ENCODE measurements at regions not wholly inside any gene's neighbourhood (a gene's known extent, or its start where the extent isn't known, plus 50 kb on each side); places are given as distances from the start of the nearest gene placed in this dataset.

DNA sequence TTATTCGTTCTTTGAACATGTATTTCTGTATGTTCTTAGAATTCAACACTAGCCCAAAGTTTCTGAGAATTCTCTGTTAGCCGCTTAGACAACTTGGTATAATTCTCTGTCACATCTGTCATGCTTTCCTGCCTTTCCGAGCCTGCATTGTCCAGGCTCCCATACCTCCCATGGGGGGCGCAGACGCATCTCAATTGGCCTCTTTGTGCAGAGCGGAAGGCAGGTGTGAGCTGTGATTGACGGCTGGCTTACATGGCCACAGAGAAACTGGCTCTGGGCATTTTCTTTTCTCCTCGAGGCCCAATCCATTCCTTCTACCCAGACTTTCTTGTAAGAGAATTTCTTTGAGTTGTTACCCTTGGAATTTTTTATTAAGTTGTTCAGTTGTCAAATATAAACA is 132.7 kb upstream of the SESN3 start:
- intact Hi-C loops (cut with micrococcal nuclease), result no loop called here
- H3K27ac ChIP-seq (ENCODE audit: low read length), result no peak overlapping the region
- no peak overlapping the region for H3K4me3 Mint-ChIP-seq
- H3K4me3 ChIP-seq (ENCODE audit: low read length), result no peak overlapping the region
- peaks cover 0 to 4% of the 10 kb centered on the region in 2 donors for H3K27me3 Mint-ChIP-seq (ENCODE audit: low read depth in 2 of 2)
- 97% methylated on average over 6 of the region's 8 CpGs for WGBS (ENCODE audit: insufficient coverage)
- H3K9me3 Mint-ChIP-seq, result no peaks in the 10 kb centered on the region
- H3K4me1 Mint-ChIP-seq, result no peaks in the 10 kb centered on the region
- no peaks in the 10 kb centered on the region for H3K36me3 Mint-ChIP-seq
- H3K36me3 ChIP-seq (ENCODE audit: control insufficient read depth, insufficient read depth, low read length), result no peaks in the 10 kb centered on the region
- TF ChIP-seq, protein P1, sequence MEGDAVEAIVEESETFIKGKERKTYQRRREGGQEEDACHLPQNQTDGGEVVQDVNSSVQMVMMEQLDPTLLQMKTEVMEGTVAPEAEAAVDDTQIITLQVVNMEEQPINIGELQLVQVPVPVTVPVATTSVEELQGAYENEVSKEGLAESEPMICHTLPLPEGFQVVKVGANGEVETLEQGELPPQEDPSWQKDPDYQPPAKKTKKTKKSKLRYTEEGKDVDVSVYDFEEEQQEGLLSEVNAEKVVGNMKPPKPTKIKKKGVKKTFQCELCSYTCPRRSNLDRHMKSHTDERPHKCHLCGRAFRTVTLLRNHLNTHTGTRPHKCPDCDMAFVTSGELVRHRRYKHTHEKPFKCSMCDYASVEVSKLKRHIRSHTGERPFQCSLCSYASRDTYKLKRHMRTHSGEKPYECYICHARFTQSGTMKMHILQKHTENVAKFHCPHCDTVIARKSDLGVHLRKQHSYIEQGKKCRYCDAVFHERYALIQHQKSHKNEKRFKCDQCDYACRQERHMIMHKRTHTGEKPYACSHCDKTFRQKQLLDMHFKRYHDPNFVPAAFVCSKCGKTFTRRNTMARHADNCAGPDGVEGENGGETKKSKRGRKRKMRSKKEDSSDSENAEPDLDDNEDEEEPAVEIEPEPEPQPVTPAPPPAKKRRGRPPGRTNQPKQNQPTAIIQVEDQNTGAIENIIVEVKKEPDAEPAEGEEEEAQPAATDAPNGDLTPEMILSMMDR (IDR thresholded peaks at IDR 0.05), result no peak
- no peaks in the 10 kb centered on the region for H3K9me3 ChIP-seq (ENCODE audit: control insufficient read depth, insufficient read depth, low read length)
- no peak for ATAC-seq
- DNase-seq, result no peak
- H3K27me3 ChIP-seq (ENCODE audit: control insufficient read depth, insufficient read depth, low read length), result no peaks in the 10 kb centered on the region
- no peaks in the 10 kb centered on the region for H3K4me1 ChIP-seq (ENCODE audit: control insufficient read depth, insufficient read depth, low read length)
- no peak overlapping the region for H3K27ac Mint-ChIP-seq

GRCh38 chr11:95363164-95363563 is 132.2 kb upstream of the SESN3 start:
- ATAC-seq (no peak), DNase-seq (no peak)
- Mint-ChIP-seq H3K9me3 (no peaks in the 10 kb centered on the region), H3K27me3 (ENCODE audit: low read depth in 2 of 2) (peaks cover 0 to 4% of the 10 kb centered on the region in 2 donors), H3K4me1 (no peaks in the 10 kb centered on the region), H3K36me3 (no peaks in the 10 kb centered on the region), H3K4me3 (no peak overlapping the region), H3K27ac (no peak overlapping the region)
- H3K27ac ChIP-seq (ENCODE audit: low read length), result no peak overlapping the region
- WGBS (ENCODE audit: insufficient coverage), result 51% methylated on average over 2 of the region's 3 CpGs
- H3K4me3 ChIP-seq (ENCODE audit: low read length), result no peak overlapping the region
- intact Hi-C loops (cut with micrococcal nuclease), result no loop called here
- no peaks in the 10 kb centered on the region for H3K4me1 ChIP-seq (ENCODE audit: control insufficient read depth, insufficient read depth, low read length)
- H3K9me3 ChIP-seq (ENCODE audit: control insufficient read depth, insufficient read depth, low read length), result no peaks in the 10 kb centered on the region
- no peaks in the 10 kb centered on the region for H3K27me3 ChIP-seq (ENCODE audit: control insufficient read depth, insufficient read depth, low read length)
- TF ChIP-seq, protein P1 (IDR thresholded peaks at IDR 0.05), result no peak
- H3K36me3 ChIP-seq (ENCODE audit: control insufficient read depth, insufficient read depth, low read length), result no peaks in the 10 kb centered on the region

DNA sequence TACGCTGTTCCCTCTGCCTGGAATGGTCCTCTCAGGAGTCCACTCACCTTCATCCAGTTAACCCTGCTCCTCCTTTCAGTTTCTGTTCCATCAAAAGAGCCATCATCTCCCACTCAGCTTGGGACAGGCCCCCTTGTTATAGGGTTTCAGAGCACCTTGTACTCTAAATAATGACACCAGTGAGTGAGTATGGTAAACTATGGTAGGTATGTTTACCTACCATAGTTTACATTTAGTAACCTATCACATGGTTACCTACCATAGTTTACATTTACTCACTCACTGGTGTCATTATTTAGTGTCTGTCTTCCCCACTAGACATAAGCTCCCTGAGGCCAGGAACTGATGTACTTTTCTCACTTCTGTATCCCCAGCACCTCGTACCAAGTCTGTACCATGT is 130.2 kb upstream of the SESN3 start:
- H3K4me1 ChIP-seq (ENCODE audit: control insufficient read depth, insufficient read depth, low read length), result no peaks in the 10 kb centered on the region
- no peak for ATAC-seq
- peaks cover 0 to 4% of the 10 kb centered on the region in 2 donors for H3K27me3 Mint-ChIP-seq (ENCODE audit: low read depth in 2 of 2)

More for the DNA sequence above, 130.2 kb upstream of the SESN3 start:
- intact Hi-C loops (cut with micrococcal nuclease), result no loop called here
- H3K9me3 ChIP-seq (ENCODE audit: control insufficient read depth, insufficient read depth, low read length), result no peaks in the 10 kb centered on the region
- no peaks in the 10 kb centered on the region for H3K27me3 ChIP-seq (ENCODE audit: control insufficient read depth, insufficient read depth, low read length)
- H3K27ac ChIP-seq (ENCODE audit: low read length), result no peak overlapping the region
- no peaks in the 10 kb centered on the region for H3K36me3 Mint-ChIP-seq
- H3K4me3 ChIP-seq (ENCODE audit: low read length), result no peak overlapping the region
- H3K4me1 Mint-ChIP-seq, result no peaks in the 10 kb centered on the region
- TF ChIP-seq, protein P1 (IDR thresholded peaks at IDR 0.05), result no peak
- no peaks in the 10 kb centered on the region for H3K9me3 Mint-ChIP-seq
- DNase-seq, result no peak
- 94% methylated on average over 1 of the region's 2 CpGs for WGBS (ENCODE audit: insufficient coverage)
- H3K36me3 ChIP-seq (ENCODE audit: control insufficient read depth, insufficient read depth, low read length), result no peaks in the 10 kb centered on the region
- H3K4me3 Mint-ChIP-seq, result no peak overlapping the region
- no peak overlapping the region for H3K27ac Mint-ChIP-seq
